HFF-Myc (cell line): ENCODE measurements at regions not wholly inside any gene's neighbourhood (a gene's known extent, or its start where the extent isn't known, plus 50 kb on each side); places are given as distances from the start of the nearest gene placed in this dataset.

Experiments used
- DNase-seq: peaks from one replicate; pipeline ENCODE4 v3.0.0-alpha.2; 2011; ENCODE audit warnings: low read depth; ENCODE audit errors: extremely low read depth
- H3K4me3 ChIP-seq: replicated peaks from 2 replicates; pipeline ENCODE4 v1.5.1; 2011; ENCODE audit warnings: low read depth, mild to moderate bottlenecking, control low read depth, low read length
- CTCF ChIP-seq: IDR thresholded peaks from 2 replicates; pipeline ENCODE4 v1.5.1; 2012; ENCODE audit warnings: mild to moderate bottlenecking, low read depth, low read length, control low read depth; ENCODE audit errors: missing control alignments

- no peak for DNase-seq
- no peak overlapping the region for H3K4me3 ChIP-seq
- no peak for TF ChIP-seq CTCF
Observed at GRCh38 chr18:26717123-26717719, 148.3 kb downstream of the AQP4 start.

DNA sequence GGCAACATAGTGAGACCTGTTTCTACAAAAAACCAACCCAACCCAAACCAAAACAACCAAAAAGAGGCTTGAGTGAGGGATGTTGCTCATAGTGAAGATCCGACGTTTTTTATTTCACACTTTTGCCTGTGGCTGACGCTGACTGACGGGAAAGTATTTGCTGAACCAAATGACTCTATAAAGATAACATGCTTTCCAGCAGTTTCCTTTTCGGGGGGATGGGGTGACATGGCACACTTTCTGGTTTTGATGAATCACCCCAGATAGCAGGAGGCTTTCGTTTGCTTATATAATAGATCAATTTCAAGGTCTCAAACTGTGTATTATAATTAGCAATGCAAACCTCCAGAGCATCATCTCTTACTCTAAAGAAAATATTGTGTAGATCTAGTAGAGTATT, 150.8 kb downstream of the AQP4 start:
- no peak for DNase-seq
- no peak overlapping the region for H3K4me3 ChIP-seq
- TF ChIP-seq CTCF, result no peak

- no peak overlapping the region for H3K4me3 ChIP-seq
- no peak for DNase-seq
- TF ChIP-seq CTCF, result no peak
Observed at GRCh38 chr18:26711756-26712155, 153.8 kb downstream of the AQP4 start.

GRCh38 chr18:26710470-26711096, 154.9 kb downstream of the AQP4 start:
- DNase-seq, result no peak
- H3K4me3 ChIP-seq, result no peak overlapping the region
- TF ChIP-seq CTCF, result no peak

- TF ChIP-seq CTCF, result no peak
- H3K4me3 ChIP-seq, result no peak overlapping the region
- DNase-seq, result no peak
Observed at GRCh38 chr18:26709897-26710296, 155.6 kb downstream of the AQP4 start.

GRCh38 chr18:26708806-26709716, 156.4 kb downstream of the AQP4 start:
- no peak for DNase-seq

More at GRCh38 chr18:26708806-26709716, 156.4 kb downstream of the AQP4 start:
- H3K4me3 ChIP-seq, result no peak overlapping the region
- TF ChIP-seq CTCF, result no peak
